CD14-positive monocyte (primary cell): ENCODE measurements at regions not wholly inside any gene's neighbourhood (a gene's known extent, or its start where the extent isn't known, plus 50 kb on each side); places are given as distances from the start of the nearest gene placed in this dataset.

Experiments
- DNase-seq, 3 donors: peaks; one replicate each; pipeline ENCODE4 v3.0.0-alpha.2; 2011 to 2022
- H2AFZ ChIP-seq: 2 replicates; pipeline ENCODE4 v1.6.0; 2012; ENCODE audit warnings: mild to moderate bottlenecking, low read depth, low read length, inconsistent platforms; ENCODE audit not compliant: insufficient read depth, poor library complexity, severe bottlenecking
- H3K27ac ChIP-seq, 2 donors: 1 replicate in 1 of 2; 2 replicates in 1 of 2; pipeline ENCODE4 v1.5.1; 2012 to 2013; ENCODE audit warnings: low read length in 2 of 2, control low read depth in 1 of 2, inconsistent platforms in 1 of 2, low read depth in 1 of 2, mild to moderate bottlenecking in 1 of 2
- H3K27me3 ChIP-seq, 2 donors: one replicate each; pipeline versions ENCODE4 v1.6.0 to v1.6.1; 2011 to 2013; ENCODE audit warnings: low read length in 2 of 2; ENCODE audit not compliant: control insufficient read depth in 2 of 2, insufficient read depth in 2 of 2
- H3K36me3 ChIP-seq, 2 donors: replicated peaks in 1 of 2; 1 replicate in 1 of 2; 2 replicates in 1 of 2; pipeline versions ENCODE4 v1.5.1 to v1.6.1; 2012 to 2013; ENCODE audit warnings: low read length in 2 of 2, control low read depth in 1 of 2, inconsistent platforms in 1 of 2, mild to moderate bottlenecking in 1 of 2; ENCODE audit not compliant: insufficient read depth in 2 of 2, control insufficient read depth in 1 of 2
- H3K4me1 ChIP-seq, 2 donors: 1 replicate in 1 of 2; 2 replicates in 1 of 2; pipeline versions ENCODE4 v1.5.1 to v1.6.1; 2012 to 2013; ENCODE audit warnings: low read length in 2 of 2, control low read depth in 1 of 2, inconsistent platforms in 1 of 2, mild to moderate bottlenecking in 1 of 2, moderate library complexity in 1 of 2; ENCODE audit not compliant: insufficient read depth in 2 of 2, control insufficient read depth in 1 of 2
- H3K4me2 ChIP-seq: replicated peaks from 2 replicates; pipeline ENCODE3; 2012; ENCODE audit warnings: low read length, moderate library complexity, mild to moderate bottlenecking; ENCODE audit not compliant: poor library complexity, severe bottlenecking; ENCODE audit errors: extremely low read depth
- H3K4me3 ChIP-seq, 3 experiments: fragments of 200-600 bp in 1 of 3; sonication (generic) in 1 of 3; replicated peaks in 1 of 3; 1 replicate in 2 of 3; 2 replicates in 1 of 3; pipeline ENCODE4 v1.5.1; 2011 to 2013; ENCODE audit warnings: low read length in 3 of 3, mild to moderate bottlenecking in 3 of 3, control low read depth in 2 of 3, low read depth in 2 of 3, inconsistent platforms in 1 of 3, moderate library complexity in 1 of 3
- H3K79me2 ChIP-seq: 2 replicates; pipeline ENCODE4 v1.6.0; 2012; ENCODE audit warnings: mild to moderate bottlenecking, control low read depth, inconsistent platforms, low read length, moderate library complexity; ENCODE audit not compliant: insufficient read depth
- H3K9ac ChIP-seq: 2 replicates; pipeline ENCODE4 v1.6.0; 2017; ENCODE audit warnings: low read length, mild to moderate bottlenecking; ENCODE audit not compliant: insufficient read depth, poor library complexity, severe bottlenecking
- H3K9me3 ChIP-seq, 2 donors: replicated peaks in 1 of 2; 1 replicate in 1 of 2; 2 replicates in 1 of 2; pipeline versions ENCODE4 v1.5.1 to v1.6.1; 2012 to 2013; ENCODE audit warnings: low read length in 2 of 2, control low read depth in 1 of 2; ENCODE audit not compliant: control insufficient read depth in 1 of 2, insufficient read depth in 1 of 2
- H4K20me1 ChIP-seq: 2 replicates; pipeline ENCODE4 v1.6.0; 2012; ENCODE audit warnings: mild to moderate bottlenecking, low read length, control low read depth, moderate library complexity; ENCODE audit not compliant: insufficient read depth
- H3K27ac Mint-ChIP-seq, 7 donors: one replicate each; pipeline ENCODE4 v1.8.0; 2020; ENCODE audit warnings: mild to moderate bottlenecking in 7 of 7, mixed read lengths in 7 of 7, moderate library complexity in 6 of 7, inconsistent platforms in 2 of 7
- H3K27me3 Mint-ChIP-seq, 3 donors: one replicate each; pipeline ENCODE4 v1.8.0; 2021 to 2022; ENCODE audit warnings: low read depth in 3 of 3, mild to moderate bottlenecking in 3 of 3, mixed read lengths in 3 of 3, moderate library complexity in 3 of 3, inconsistent platforms in 1 of 3
- H3K36me3 Mint-ChIP-seq, 2 donors: one replicate each; pipeline ENCODE4 v1.8.0; 2020; ENCODE audit warnings: mixed read lengths in 2 of 2, inconsistent platforms in 1 of 2, mild to moderate bottlenecking in 1 of 2
- H3K4me1 Mint-ChIP-seq: one replicate; pipeline ENCODE4 v1.8.0; 2020; ENCODE audit warnings: mild to moderate bottlenecking, mixed read lengths
- H3K4me3 Mint-ChIP-seq, 2 donors: one replicate each; pipeline ENCODE4 v1.8.0; 2020; ENCODE audit warnings: mild to moderate bottlenecking in 2 of 2, mixed read lengths in 2 of 2, moderate library complexity in 1 of 2
- H3K9me3 Mint-ChIP-seq, 7 donors: one replicate each; pipeline ENCODE4 v1.8.0; 2020 to 2022; ENCODE audit warnings: mixed read lengths in 7 of 7, mild to moderate bottlenecking in 6 of 7, moderate library complexity in 6 of 7, inconsistent platforms in 2 of 7
- WGBS: methylation state at CpG from one replicate; pipeline ENCODE4 v1.1.5; 2013; ENCODE audit warnings: missing lambda C conversion rate; ENCODE audit not compliant: insufficient coverage; 5-methylcytosine and 5-hydroxymethylcytosine counted together
- intact Hi-C, 2 donors: fragments of 100-400 bp; cut with micrococcal nuclease; formaldehyde crosslinking; loops; one replicate each; pipeline versions ENCODE4 v1.15.0 to v1.15.1; 2023
- TF ChIP-seq, protein P1 (sequence below): fragments of 200-600 bp; IDR thresholded peaks from one replicate; pipeline ENCODE4 v1.8.0; 2022; ENCODE audit warnings: antibody characterized with exemption, mild to moderate bottlenecking

DNA sequence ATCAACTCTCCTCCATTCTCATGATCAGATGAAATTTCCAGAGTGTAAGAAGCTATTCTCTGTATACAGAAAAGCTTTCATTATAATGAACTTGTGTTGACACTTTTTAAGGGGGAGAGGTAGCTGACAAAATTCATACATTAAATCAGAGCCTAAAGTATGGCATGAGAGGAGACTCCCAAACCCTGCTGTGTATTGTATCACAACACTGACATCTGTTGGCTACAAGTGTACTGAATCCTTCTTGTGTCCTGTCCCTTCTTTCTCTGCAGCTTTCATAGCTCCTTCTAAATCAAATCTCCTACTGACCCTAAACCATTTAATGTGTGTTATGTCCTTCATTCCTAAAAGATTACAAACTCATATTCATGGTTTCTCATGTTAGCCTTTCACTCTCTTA lies 70.9 kb downstream of the GCC1 start:
- Mint-ChIP-seq H3K36me3 (no peaks in the 10 kb centered on the region), H3K9me3 (no peaks in the 10 kb centered on the region), H3K4me3 (no peak overlapping the region), H3K27ac (no peak overlapping the region), H3K27me3 (peaks cover 18 to 25% (median 18%) of the 10 kb centered on the region in 3 donors), H3K4me1 (no peaks in the 10 kb centered on the region)
- Histone ChIP-seq H3K27me3 (peaks cover 0 to 6% of the 10 kb centered on the region in 2 donors), H2AFZ (no peak overlapping the region), H3K9ac (no peak overlapping the region), H3K4me3 (no peak overlapping the region), H3K4me2 (no peak overlapping the region), H3K79me2 (no peaks in the 10 kb centered on the region), H3K9me3 (no peaks in the 10 kb centered on the region), H4K20me1 (no peaks in the 10 kb centered on the region), H3K27ac (no peak overlapping the region), H3K4me1 (no peaks in the 10 kb centered on the region), H3K36me3 (no peaks in the 10 kb centered on the region)
- TF ChIP-seq, protein P1, sequence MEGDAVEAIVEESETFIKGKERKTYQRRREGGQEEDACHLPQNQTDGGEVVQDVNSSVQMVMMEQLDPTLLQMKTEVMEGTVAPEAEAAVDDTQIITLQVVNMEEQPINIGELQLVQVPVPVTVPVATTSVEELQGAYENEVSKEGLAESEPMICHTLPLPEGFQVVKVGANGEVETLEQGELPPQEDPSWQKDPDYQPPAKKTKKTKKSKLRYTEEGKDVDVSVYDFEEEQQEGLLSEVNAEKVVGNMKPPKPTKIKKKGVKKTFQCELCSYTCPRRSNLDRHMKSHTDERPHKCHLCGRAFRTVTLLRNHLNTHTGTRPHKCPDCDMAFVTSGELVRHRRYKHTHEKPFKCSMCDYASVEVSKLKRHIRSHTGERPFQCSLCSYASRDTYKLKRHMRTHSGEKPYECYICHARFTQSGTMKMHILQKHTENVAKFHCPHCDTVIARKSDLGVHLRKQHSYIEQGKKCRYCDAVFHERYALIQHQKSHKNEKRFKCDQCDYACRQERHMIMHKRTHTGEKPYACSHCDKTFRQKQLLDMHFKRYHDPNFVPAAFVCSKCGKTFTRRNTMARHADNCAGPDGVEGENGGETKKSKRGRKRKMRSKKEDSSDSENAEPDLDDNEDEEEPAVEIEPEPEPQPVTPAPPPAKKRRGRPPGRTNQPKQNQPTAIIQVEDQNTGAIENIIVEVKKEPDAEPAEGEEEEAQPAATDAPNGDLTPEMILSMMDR: no peak
- no peak for DNase-seq
- intact Hi-C loops: no loop called here

DNA sequence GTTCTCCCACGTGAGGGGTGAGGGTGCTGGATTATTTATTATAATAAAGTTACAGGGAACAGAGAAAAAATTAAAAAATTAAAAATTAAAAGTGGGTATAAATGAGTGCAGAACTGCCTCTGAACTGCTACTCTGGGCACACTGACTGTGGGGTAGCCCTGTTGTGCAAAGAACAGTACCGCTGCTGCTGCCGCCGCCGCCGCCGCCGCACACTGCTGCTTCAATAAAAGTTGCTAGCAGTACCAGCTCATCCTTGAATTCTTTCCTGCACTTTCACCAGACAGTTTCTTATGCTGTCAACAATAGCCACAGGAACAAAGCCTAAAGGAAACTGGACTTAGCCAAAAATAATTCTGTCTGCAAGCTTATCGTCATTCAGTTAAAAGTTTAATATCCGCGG lies 72.1 kb downstream of the GCC1 start:
- Histone ChIP-seq H2AFZ (no peak overlapping the region), H3K27ac (no peak overlapping the region), H3K27me3 (peaks cover 5% of the 10 kb centered on the region in 2 donors), H3K79me2 (no peaks in the 10 kb centered on the region), H4K20me1 (no peaks in the 10 kb centered on the region), H3K4me2 (no peak overlapping the region), H3K9me3 (no peaks in the 10 kb centered on the region), H3K4me3 (no peak overlapping the region), H3K36me3 (no peaks in the 10 kb centered on the region), H3K4me1 (no peaks in the 10 kb centered on the region), H3K9ac (no peak overlapping the region)
- H3K27ac Mint-ChIP-seq: no peak overlapping the region
- DNase-seq: no peak
- H3K4me3 Mint-ChIP-seq: no peak overlapping the region
- WGBS: 92% methylated on average over 7 of the region's 11 CpGs
- no peaks in the 10 kb centered on the region for H3K9me3 Mint-ChIP-seq
- TF ChIP-seq, protein P1: no peak
- intact Hi-C loops: no loop called here
- H3K4me1 Mint-ChIP-seq: no peaks in the 10 kb centered on the region
- no peaks in the 10 kb centered on the region for H3K36me3 Mint-ChIP-seq
- H3K27me3 Mint-ChIP-seq: peaks cover 18 to 26% (median 18%) of the 10 kb centered on the region in 3 donors
